Spleen (tissue), 7 donors: ENCODE measurements at regions not wholly inside any gene's neighbourhood (a gene's known extent, or its start where the extent isn't known, plus 50 kb on each side); places are given as distances from the start of the nearest gene placed in this dataset.

Experiments
- CTCF ChIP-seq, 11 experiments: fragments of 200-600 bp in 7 of 11; fragments of 450-650 bp in 4 of 11; sonication (generic) in 4 of 11; IDR thresholded peaks in 8 of 11; conservative IDR thresholded peaks in 3 of 11; 1 replicate in 7 of 11; 2 replicates in 4 of 11; pipeline versions ENCODE4 v1.4.0 to v1.8.0; 2016 to 2021; ENCODE audit warnings: antibody characterized with exemption in 11 of 11, inconsistent platforms in 4 of 11, mild to moderate bottlenecking in 1 of 11
- POLR2A ChIP-seq, 3 donors: fragments of 450-650 bp; IDR thresholded peaks; one replicate each; pipeline ENCODE4 v1.5.1; 2017; ENCODE audit warnings: antibody characterized with exemption in 3 of 3, mild to moderate bottlenecking in 1 of 3
- POLR2AphosphoS5 ChIP-seq, 3 donors: sonication (generic); formaldehyde crosslinking; IDR thresholded peaks; one replicate each; pipeline ENCODE4 v1.5.1; 2017; ENCODE audit warnings: antibody characterized with exemption in 3 of 3
- donor health status: DM: no; HTN: no; CAD: no; lungs with moderate emphysema.
- donor health status: DM: no; HTN: no; CAD: no.
- donor health status: DM: no; HTN: no; CAD: no.

- TF ChIP-seq CTCF (IDR thresholded peaks at IDR 0.05 in 8 of 11, conservative IDR thresholded peaks at IDR 0.05 in 3 of 11) (no peak), POLR2AphosphoS5 (IDR thresholded peaks at IDR 0.05) (no peak), POLR2A (IDR thresholded peaks at IDR 0.05) (no peak)
Observed at GRCh38 chr18:10099539-10100140, 185.8 kb downstream of the VAPA start.
